DMS79 (cell line): ENCODE measurements at regions not wholly inside any gene's neighbourhood (a gene's known extent, or its start where the extent isn't known, plus 50 kb on each side); places are given as distances from the start of the nearest gene placed in this dataset.

Experiments used
- DNase-seq: peaks from one replicate; lab custom pipeline; 2025; lab: John Stamatoyannopoulos, UW

DNA sequence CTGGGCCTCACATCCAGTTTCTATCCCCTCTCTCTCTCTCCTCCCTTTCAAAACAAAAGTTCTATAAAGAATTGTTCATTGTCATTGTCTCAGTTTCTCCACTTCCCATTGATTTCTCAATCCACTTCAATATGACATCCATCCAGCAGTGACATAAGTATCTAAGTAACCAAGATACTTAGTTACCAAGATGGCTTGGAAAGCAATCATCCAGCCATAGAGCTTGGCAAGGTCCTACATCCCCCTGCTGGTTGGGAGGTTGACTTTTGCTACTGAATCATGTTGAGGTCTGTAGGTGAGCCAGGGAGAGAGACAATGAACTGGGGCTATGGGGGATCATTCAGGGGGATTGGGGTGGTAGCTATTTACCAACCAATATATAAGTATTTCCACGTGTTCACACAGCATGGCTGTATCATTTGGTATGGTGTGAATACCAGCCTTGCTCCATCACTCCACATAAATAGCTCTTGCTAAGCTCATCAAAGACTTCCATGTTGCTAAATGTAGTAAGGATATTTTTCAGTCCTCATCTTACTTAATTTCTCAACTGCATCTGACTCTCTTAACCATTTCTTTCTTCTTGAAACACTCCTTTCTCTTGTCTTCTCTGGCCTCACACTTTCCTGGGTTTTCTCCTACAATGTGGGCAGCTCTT is 58.8 kb upstream of the NTRK3 start:
- DNase-seq = no peak

DNA sequence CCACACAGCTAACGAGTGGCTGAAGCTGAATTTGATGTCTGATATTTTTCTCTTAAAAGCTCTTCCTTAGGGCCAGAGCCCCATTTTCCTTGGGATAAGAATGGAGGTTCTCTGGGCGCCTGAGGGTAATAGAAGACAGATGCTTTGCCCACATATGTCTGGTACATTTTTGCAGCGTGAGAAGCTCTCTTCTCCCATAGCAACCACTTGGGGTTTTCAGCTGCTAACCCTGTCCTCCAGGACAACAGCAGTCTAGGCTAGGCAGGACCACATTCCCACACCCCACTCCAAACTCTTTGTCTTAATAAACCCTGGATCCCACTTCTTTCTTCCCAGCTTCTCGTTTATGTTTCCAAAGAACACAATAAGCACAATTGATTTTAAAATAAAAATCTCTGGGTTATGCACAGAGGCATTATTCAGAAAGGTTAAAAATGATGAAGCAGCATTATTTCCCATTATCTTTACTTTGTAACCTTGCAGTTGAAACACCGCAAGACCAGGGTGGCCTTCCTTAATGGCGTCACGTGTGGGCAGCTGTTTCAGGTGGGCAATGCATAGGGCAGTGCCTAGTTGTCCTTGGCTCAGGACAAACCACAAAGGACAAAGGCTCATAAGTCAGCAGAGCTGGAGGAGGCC is 56.5 kb upstream of the NTRK3 start:
- no peak for DNase-seq

- DNase-seq = no peak
Observed at GRCh38 chr15:88309363-88309762, 52.8 kb upstream of the NTRK3 start.

DNA sequence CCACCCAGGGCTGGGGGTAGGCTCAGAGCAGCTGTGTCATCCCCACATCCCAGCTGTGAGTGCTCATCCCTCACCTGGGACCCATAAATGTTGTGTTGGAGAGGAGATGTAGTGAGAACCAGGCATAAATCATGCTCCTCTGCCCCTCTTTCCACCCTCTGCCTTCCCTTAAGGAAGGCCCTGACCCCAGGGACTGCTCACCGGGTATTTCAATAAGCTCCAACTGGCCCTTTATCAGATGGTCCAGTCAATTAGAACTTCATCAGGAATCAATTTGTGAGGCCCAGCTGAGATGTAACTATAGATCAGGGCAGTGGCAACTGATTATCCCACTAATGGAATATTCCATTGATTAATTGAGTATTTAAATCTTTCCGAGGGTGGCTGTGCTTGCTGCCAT is 50.8 kb upstream of the NTRK3 start:
- no peak for DNase-seq
